PC-3 (cell line): ENCODE measurements at regions not wholly inside any gene's neighbourhood (a gene's known extent, or its start where the extent isn't known, plus 50 kb on each side); places are given as distances from the start of the nearest gene placed in this dataset.
A peak's percentile ranks its signal among the peaks of the same experiment; 100 is the strongest.

ENCODE experiments used
- CTCF ChIP-seq: fragments of 300-600 bp; sonication (generic); conservative IDR thresholded peaks from 2 replicates; pipeline ENCODE4 v1.5.1; 2017; ENCODE audit warnings: antibody characterized with exemption, low read depth, mild to moderate bottlenecking, low read length
- EZH2 ChIP-seq: fragments of 300-600 bp; sonication (generic); IDR thresholded peaks from one replicate; pipeline ENCODE4 v1.6.1; 2017; ENCODE audit warnings: antibody characterized with exemption, mild to moderate bottlenecking, low read length; ENCODE audit not compliant: unreplicated experiment
- EZH2phosphoT487 ChIP-seq: fragments of 300-600 bp; sonication (generic); IDR thresholded peaks from 2 replicates; pipeline ENCODE4 v1.6.1; 2018; ENCODE audit warnings: mild to moderate bottlenecking, antibody characterized with exemption, low read length, borderline replicate concordance

- TF ChIP-seq EZH2 (no peak), CTCF (peak; percentile 97), EZH2phosphoT487 (no peak)
These were observed 157.4 kb upstream of the FOXG1 start for GRCh38 chr14:28608851-28609828.
